ENCODE measurements at regions not wholly inside any gene's neighbourhood (a gene's known extent, or its start where the extent isn't known, plus 50 kb on each side); places are given as distances from the start of the nearest gene placed in this dataset.

GRCh38 chr10:10397906-10398305 is 619.8 kb upstream of the CELF2 start:
- Histone ChIP-seq H3K4me3 (ENCODE audit: low read length) (no peak overlapping the region), H3K9me3 (ENCODE audit: control insufficient read depth, low read length) (no peaks in the 10 kb centered on the region), H3K4me1 (ENCODE audit: control insufficient read depth, insufficient read depth, low read length) (peaks cover 8% of the 10 kb centered on the region), H3K36me3 (ENCODE audit: control insufficient read depth, insufficient read depth, low read length, severe bottlenecking) (no peaks in the 10 kb centered on the region), H3K27me3 (replicated peaks; ENCODE audit: control insufficient read depth, insufficient read depth, low read length) (no peaks in the 10 kb centered on the region), H3K9ac (ENCODE audit: low read length) (no peak overlapping the region)
- DNase-seq (ENCODE audit: low read depth): no peak

DNA sequence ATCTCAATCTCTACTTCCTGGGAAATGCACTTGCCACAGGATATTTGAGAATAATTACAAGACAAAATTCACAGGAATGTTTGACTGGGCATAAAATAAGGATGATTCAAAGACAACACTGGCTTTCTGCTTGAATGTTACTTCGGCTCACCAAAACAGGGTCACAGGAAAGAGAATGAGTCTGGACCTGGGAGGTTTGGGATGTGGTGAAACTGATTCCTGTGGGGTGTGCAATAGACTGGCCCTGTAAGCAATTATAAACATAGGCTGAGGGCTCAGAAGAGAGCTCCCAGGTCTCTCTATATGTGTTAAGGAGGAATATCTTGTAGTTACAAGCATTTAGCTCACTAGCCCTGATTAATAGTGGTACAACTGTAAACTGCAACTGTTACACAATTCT is 613.9 kb upstream of the CELF2 start:
- Histone ChIP-seq H3K36me3 (ENCODE audit: control insufficient read depth, insufficient read depth, low read length, severe bottlenecking) (no peaks in the 10 kb centered on the region), H3K4me1 (ENCODE audit: control insufficient read depth, insufficient read depth, low read length) (no peaks in the 10 kb centered on the region), H3K27me3 (replicated peaks; ENCODE audit: control insufficient read depth, insufficient read depth, low read length) (no peaks in the 10 kb centered on the region), H3K4me3 (ENCODE audit: low read length) (no peak overlapping the region), H3K9me3 (ENCODE audit: control insufficient read depth, low read length) (no peaks in the 10 kb centered on the region), H3K9ac (ENCODE audit: low read length) (no peak overlapping the region)
- DNase-seq (ENCODE audit: low read depth): no peak

DNA sequence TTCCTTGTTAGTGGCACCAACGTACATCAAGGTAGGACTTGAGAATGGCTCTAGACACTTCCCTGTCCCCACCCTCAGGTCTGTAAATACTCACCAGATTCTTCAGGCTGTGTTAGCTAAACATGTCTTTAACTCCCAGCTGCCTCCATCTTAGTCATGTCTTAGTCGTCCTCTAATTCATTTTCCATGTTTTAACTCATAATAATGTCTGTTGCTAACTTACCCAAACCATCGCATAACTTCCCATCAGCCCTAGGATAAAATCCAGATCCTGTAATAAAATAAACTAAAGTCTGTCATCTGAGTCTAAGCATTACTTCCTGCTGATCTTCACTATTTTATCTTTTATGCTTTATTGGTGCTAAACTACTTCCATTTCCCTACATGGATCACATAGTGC is 600.0 kb upstream of the CELF2 start:
- Histone ChIP-seq H3K4me3 (ENCODE audit: low read length) (no peak overlapping the region), H3K4me1 (ENCODE audit: control insufficient read depth, insufficient read depth, low read length) (no peaks in the 10 kb centered on the region), H3K36me3 (ENCODE audit: control insufficient read depth, insufficient read depth, low read length, severe bottlenecking) (no peaks in the 10 kb centered on the region), H3K27me3 (replicated peaks; ENCODE audit: control insufficient read depth, insufficient read depth, low read length) (no peaks in the 10 kb centered on the region), H3K9ac (ENCODE audit: low read length) (no peak overlapping the region), H3K9me3 (ENCODE audit: control insufficient read depth, low read length) (no peaks in the 10 kb centered on the region)
- no peak for DNase-seq (ENCODE audit: low read depth)

GRCh38 chr10:10418387-10418786 is 599.3 kb upstream of the CELF2 start:
- Histone ChIP-seq H3K4me1 (ENCODE audit: control insufficient read depth, insufficient read depth, low read length) (no peaks in the 10 kb centered on the region), H3K9ac (ENCODE audit: low read length) (no peak overlapping the region)
- no peak for DNase-seq (ENCODE audit: low read depth)

GRCh38 chr10:10421071-10421470 is 596.6 kb upstream of the CELF2 start:
- no peaks in the 10 kb centered on the region for H3K27me3 ChIP-seq (replicated peaks; ENCODE audit: control insufficient read depth, insufficient read depth, low read length)
- no peak overlapping the region for H3K9ac ChIP-seq (ENCODE audit: low read length)
- H3K4me3 ChIP-seq (ENCODE audit: low read length): no peak overlapping the region

More at GRCh38 chr10:10418387-10418786, 599.3 kb upstream of the CELF2 start:
- no peaks in the 10 kb centered on the region for H3K9me3 ChIP-seq (ENCODE audit: control insufficient read depth, low read length)
- no peak overlapping the region for H3K4me3 ChIP-seq (ENCODE audit: low read length)
- H3K27me3 ChIP-seq (replicated peaks; ENCODE audit: control insufficient read depth, insufficient read depth, low read length): no peaks in the 10 kb centered on the region
- no peaks in the 10 kb centered on the region for H3K36me3 ChIP-seq (ENCODE audit: control insufficient read depth, insufficient read depth, low read length, severe bottlenecking)

DNA sequence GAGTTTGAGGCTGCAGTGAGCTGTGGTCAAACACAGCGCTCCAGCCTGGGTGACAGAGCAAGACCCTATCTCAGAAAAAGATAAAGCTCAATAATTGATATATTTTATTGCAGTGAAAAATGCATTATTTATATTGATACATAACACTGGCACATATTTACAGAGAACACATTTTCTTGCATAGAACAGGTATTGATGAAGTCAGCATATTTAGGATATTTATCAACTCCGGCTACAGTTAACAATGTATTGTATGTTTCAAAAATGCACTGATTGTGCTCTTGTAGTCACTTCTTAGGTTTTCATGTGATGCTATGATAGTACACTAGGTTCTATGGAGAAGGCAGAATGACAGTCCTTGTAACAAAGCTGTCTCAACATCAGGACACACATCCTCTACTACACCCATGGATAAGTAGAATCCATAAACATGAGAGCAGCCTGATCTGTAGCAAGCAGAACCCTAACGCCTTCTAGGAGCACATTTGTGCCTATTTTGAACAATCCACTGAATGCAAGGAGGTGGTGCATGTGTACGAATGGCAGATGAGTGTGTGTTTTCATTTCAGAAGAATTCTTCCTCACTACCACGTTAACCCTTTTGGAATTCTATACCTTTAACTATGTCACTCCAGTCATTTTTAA is 586.1 kb upstream of the CELF2 start:
- H3K4me3 ChIP-seq (ENCODE audit: low read length): no peak overlapping the region
- H3K4me1 ChIP-seq (ENCODE audit: control insufficient read depth, insufficient read depth, low read length): no peaks in the 10 kb centered on the region
- H3K9me3 ChIP-seq (ENCODE audit: control insufficient read depth, low read length): no peaks in the 10 kb centered on the region
- H3K9ac ChIP-seq (ENCODE audit: low read length): no peak overlapping the region
- no peaks in the 10 kb centered on the region for H3K27me3 ChIP-seq (replicated peaks; ENCODE audit: control insufficient read depth, insufficient read depth, low read length)
- H3K36me3 ChIP-seq (ENCODE audit: control insufficient read depth, insufficient read depth, low read length, severe bottlenecking): no peaks in the 10 kb centered on the region
- DNase-seq (ENCODE audit: low read depth): no peak

More at GRCh38 chr10:10421071-10421470, 596.6 kb upstream of the CELF2 start:
- Histone ChIP-seq H3K9me3 (ENCODE audit: control insufficient read depth, low read length) (no peaks in the 10 kb centered on the region), H3K36me3 (ENCODE audit: control insufficient read depth, insufficient read depth, low read length, severe bottlenecking) (no peaks in the 10 kb centered on the region), H3K4me1 (ENCODE audit: control insufficient read depth, insufficient read depth, low read length) (no peaks in the 10 kb centered on the region)
- DNase-seq (ENCODE audit: low read depth): no peak

GRCh38 chr10:10432296-10433035 is 585.2 kb upstream of the CELF2 start:
- Histone ChIP-seq H3K27me3 (replicated peaks; ENCODE audit: control insufficient read depth, insufficient read depth, low read length) (no peaks in the 10 kb centered on the region), H3K4me3 (ENCODE audit: low read length) (no peak overlapping the region), H3K4me1 (ENCODE audit: control insufficient read depth, insufficient read depth, low read length) (no peaks in the 10 kb centered on the region), H3K9me3 (ENCODE audit: control insufficient read depth, low read length) (no peaks in the 10 kb centered on the region), H3K9ac (ENCODE audit: low read length) (no peak overlapping the region), H3K36me3 (ENCODE audit: control insufficient read depth, insufficient read depth, low read length, severe bottlenecking) (no peaks in the 10 kb centered on the region)
- no peak for DNase-seq (ENCODE audit: low read depth)

DNA sequence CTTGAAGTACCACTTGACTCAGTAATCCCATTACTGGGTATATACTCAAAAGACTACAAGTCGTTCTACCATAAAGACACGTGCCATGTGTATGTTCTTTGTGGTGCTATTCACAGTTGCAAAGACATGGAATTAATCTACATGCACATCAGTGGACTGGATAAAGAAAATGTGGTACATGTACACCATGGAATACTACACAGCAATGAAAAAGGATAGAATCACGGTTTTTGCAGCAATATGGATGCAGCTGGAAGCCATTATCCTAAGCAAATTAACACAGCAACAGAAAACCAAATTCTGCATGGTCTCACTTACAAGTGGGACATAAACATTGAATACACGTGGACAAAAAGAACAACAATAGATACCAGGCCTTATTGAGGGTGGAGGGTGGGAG is 583.4 kb upstream of the CELF2 start:
- Histone ChIP-seq H3K4me3 (ENCODE audit: low read length) (no peak overlapping the region), H3K36me3 (ENCODE audit: control insufficient read depth, insufficient read depth, low read length, severe bottlenecking) (no peaks in the 10 kb centered on the region), H3K4me1 (ENCODE audit: control insufficient read depth, insufficient read depth, low read length) (no peaks in the 10 kb centered on the region), H3K27me3 (replicated peaks; ENCODE audit: control insufficient read depth, insufficient read depth, low read length) (no peaks in the 10 kb centered on the region), H3K9ac (ENCODE audit: low read length) (no peak overlapping the region), H3K9me3 (ENCODE audit: control insufficient read depth, low read length) (no peaks in the 10 kb centered on the region)
- no peak for DNase-seq (ENCODE audit: low read depth)

DNA sequence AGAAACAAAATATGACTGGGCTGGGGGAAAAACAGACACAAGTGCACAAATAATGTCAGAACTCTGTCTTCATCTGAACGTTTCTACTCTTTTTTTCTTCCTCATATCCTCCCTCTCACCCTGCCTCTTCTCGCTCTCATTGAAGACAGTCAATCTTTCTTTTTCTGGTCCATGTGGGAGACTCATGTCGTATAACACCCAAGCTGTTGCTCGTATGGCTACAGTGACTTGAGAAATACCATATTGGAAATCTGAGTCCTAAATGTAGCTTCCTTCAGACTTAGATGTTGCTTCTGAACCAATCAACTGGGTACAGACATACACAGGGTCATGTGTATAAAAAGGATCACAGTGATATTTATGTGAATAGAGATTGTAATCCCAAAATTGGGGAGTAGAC is 579.8 kb upstream of the CELF2 start:
- no peaks in the 10 kb centered on the region for H3K27me3 ChIP-seq (replicated peaks; ENCODE audit: control insufficient read depth, insufficient read depth, low read length)
- H3K9ac ChIP-seq (ENCODE audit: low read length): no peak overlapping the region
- H3K4me3 ChIP-seq (ENCODE audit: low read length): no peak overlapping the region
- no peaks in the 10 kb centered on the region for H3K36me3 ChIP-seq (ENCODE audit: control insufficient read depth, insufficient read depth, low read length, severe bottlenecking)
- DNase-seq (ENCODE audit: low read depth): no peak
- H3K4me1 ChIP-seq (ENCODE audit: control insufficient read depth, insufficient read depth, low read length): no peaks in the 10 kb centered on the region
- H3K9me3 ChIP-seq (ENCODE audit: control insufficient read depth, low read length): no peaks in the 10 kb centered on the region

- DNase-seq (ENCODE audit: low read depth): no peak
- H3K27me3 ChIP-seq (replicated peaks; ENCODE audit: control insufficient read depth, insufficient read depth, low read length): no peaks in the 10 kb centered on the region
- H3K4me1 ChIP-seq (ENCODE audit: control insufficient read depth, insufficient read depth, low read length): no peaks in the 10 kb centered on the region
- H3K4me3 ChIP-seq (ENCODE audit: low read length): no peak overlapping the region
- H3K36me3 ChIP-seq (ENCODE audit: control insufficient read depth, insufficient read depth, low read length, severe bottlenecking): no peaks in the 10 kb centered on the region
- H3K9ac ChIP-seq (ENCODE audit: low read length): no peak overlapping the region
- no peaks in the 10 kb centered on the region for H3K9me3 ChIP-seq (ENCODE audit: control insufficient read depth, low read length)
Measured at GRCh38 chr10:10438335-10439100, 579.2 kb upstream of the CELF2 start.

DNA sequence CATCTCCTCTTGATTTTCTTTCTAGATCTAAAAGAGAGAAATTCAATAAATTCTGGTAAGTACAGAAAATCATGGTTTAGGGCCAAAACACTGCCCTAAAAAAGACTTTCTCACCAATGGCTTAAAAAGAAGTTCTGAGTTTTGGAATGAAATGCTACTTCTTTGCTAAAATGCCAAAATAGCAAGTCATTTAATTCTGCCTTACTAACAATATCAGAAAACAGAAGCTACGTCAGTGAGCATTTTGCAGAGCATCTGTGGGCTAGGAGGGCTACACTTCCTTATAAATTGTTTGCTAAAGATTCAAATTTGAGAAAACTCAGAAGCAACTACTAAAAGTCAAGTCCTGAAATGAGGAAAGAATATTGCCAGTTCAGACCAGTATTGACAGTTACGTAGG is 560.8 kb upstream of the CELF2 start:
- no peaks in the 10 kb centered on the region for H3K4me1 ChIP-seq (ENCODE audit: control insufficient read depth, insufficient read depth, low read length)
- no peak overlapping the region for H3K9ac ChIP-seq (ENCODE audit: low read length)
- H3K4me3 ChIP-seq (ENCODE audit: low read length): no peak overlapping the region
- H3K9me3 ChIP-seq (ENCODE audit: control insufficient read depth, low read length): peaks cover 15% of the 10 kb centered on the region
- no peaks in the 10 kb centered on the region for H3K36me3 ChIP-seq (ENCODE audit: control insufficient read depth, insufficient read depth, low read length, severe bottlenecking)
- DNase-seq (ENCODE audit: low read depth): no peak
- no peaks in the 10 kb centered on the region for H3K27me3 ChIP-seq (replicated peaks; ENCODE audit: control insufficient read depth, insufficient read depth, low read length)
